DND-41 (cell line): ENCODE measurements at regions not wholly inside any gene's neighbourhood (a gene's known extent, or its start where the extent isn't known, plus 50 kb on each side); places are given as distances from the start of the nearest gene placed in this dataset.

Source experiments
- CTCF ChIP-seq: IDR thresholded peaks from 2 replicates; pipeline ENCODE4 v1.5.1; 2012; ENCODE audit warnings: borderline replicate concordance, low read length, moderate library complexity, mild to moderate bottlenecking; ENCODE audit not compliant: poor library complexity, severe bottlenecking; ENCODE audit errors: extremely low read depth
- EZH2 ChIP-seq: IDR thresholded peaks from 3 replicates; pipeline ENCODE4 v1.6.1; 2012; ENCODE audit warnings: borderline replicate concordance, low read depth, mild to moderate bottlenecking, moderate library complexity, low read length, inconsistent platforms; ENCODE audit not compliant: severe bottlenecking

GRCh38 chr2:9150568-9150900, 56.1 kb upstream of the ASAP2 start:
- TF ChIP-seq CTCF (no peak), EZH2 (no peak)
